HepG2 (cell line): ENCODE measurements at regions not wholly inside any gene's neighbourhood (a gene's known extent, or its start where the extent isn't known, plus 50 kb on each side); places are given as distances from the start of the nearest gene placed in this dataset.

Experiments used
- ELF1 ChIP-seq: sonication (generic); formaldehyde crosslinking; IDR thresholded peaks from 2 replicates; pipeline ENCODE4 v1.4.0; 2020; ENCODE audit warnings: missing genetic modification reagents
- POLR2AphosphoS5 ChIP-seq: IDR thresholded peaks from 2 replicates; pipeline ENCODE4 v1.6.1; 2012; ENCODE audit warnings: low read depth, low read length
- ZNF136 ChIP-seq: sonication (generic); formaldehyde crosslinking; IDR thresholded peaks from 2 replicates; pipeline ENCODE4 v1.8.1; 2022; ENCODE audit warnings: low read depth, mild to moderate bottlenecking, moderate library complexity, missing genetic modification reagents
- ZNF407 ChIP-seq: sonication (generic); formaldehyde crosslinking; IDR thresholded peaks from one replicate; pipeline ENCODE4 v1.5.1; 2020; ENCODE audit warnings: mild to moderate bottlenecking, missing genetic modification reagents; ENCODE audit errors: not compliant biosample characterization
- ZNF574 ChIP-seq: sonication (generic); formaldehyde crosslinking; IDR thresholded peaks from 2 replicates; pipeline ENCODE4 v1.4.0; 2020; ENCODE audit warnings: missing genetic modification reagents
- ZNF782 ChIP-seq: sonication (generic); formaldehyde crosslinking; IDR thresholded peaks from 2 replicates; pipeline ENCODE4 v1.4.0; 2020; ENCODE audit warnings: missing genetic modification reagents, mild to moderate bottlenecking, borderline replicate concordance

DNA sequence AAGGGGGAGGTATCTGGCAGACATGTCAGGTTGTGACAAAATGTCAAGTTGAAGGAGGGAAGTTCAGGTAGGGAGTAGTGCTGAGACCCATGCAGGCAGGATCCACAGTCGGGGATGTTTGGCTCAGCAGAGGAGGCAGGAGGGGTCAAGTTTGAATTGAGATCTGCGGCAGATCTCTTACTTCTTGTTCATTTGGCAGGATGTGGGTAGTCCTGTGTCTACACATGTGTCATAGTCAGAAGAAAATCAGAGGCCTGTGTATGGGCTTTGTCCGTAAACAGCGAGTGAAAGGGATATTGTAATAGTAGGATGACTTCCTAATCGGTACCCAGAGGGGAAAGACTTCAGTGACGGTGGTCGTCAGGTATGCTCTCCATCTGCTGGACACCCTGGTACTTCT lies 203.8 kb upstream of the MTPN start:
- TF ChIP-seq ZNF782 (CRISPR knock-in tag), result no peak
- no peak for TF ChIP-seq ZNF407 (CRISPR knock-in tag)
- TF ChIP-seq POLR2AphosphoS5, result no peak
- TF ChIP-seq ELF1 (CRISPR knock-in tag), result no peak
- no peak for TF ChIP-seq ZNF574
- no peak for TF ChIP-seq ZNF136 (CRISPR knock-in tag)
